HG02970 (cell line): ENCODE measurements at regions not wholly inside any gene's neighbourhood (a gene's known extent, or its start where the extent isn't known, plus 50 kb on each side); places are given as distances from the start of the nearest gene placed in this dataset.

Experiments
- ATAC-seq: cut with Tn5 transposase; IDR thresholded peaks from one replicate; pipeline ENCODE4 v1.9.1; 2021; ENCODE audit warnings: mild to moderate bottlenecking, moderate library complexity, moderate number of reproducible peaks; ENCODE audit not compliant: unreplicated experiment, low FRiP score

GRCh38 chr11:108994887-108995286 is 330.0 kb downstream of the DDX10 start:
- no peak for ATAC-seq

- ATAC-seq = no peak
Measured at GRCh38 chr11:108997826-108998225, 333.0 kb downstream of the DDX10 start.

- no peak for ATAC-seq
Measured at GRCh38 chr11:109000531-109000930, 335.7 kb downstream of the DDX10 start.

GRCh38 chr11:109001585-109001984 is 336.7 kb downstream of the DDX10 start:
- ATAC-seq = no peak

- ATAC-seq = no peak
Measured at GRCh38 chr11:109012991-109013390, 348.1 kb downstream of the DDX10 start.

- no peak for ATAC-seq
Measured at GRCh38 chr11:109015283-109015682, 350.4 kb downstream of the DDX10 start.

- ATAC-seq = no peak
Measured at GRCh38 chr11:109016724-109017123, 351.9 kb downstream of the DDX10 start.

- no peak for ATAC-seq
Measured at GRCh38 chr11:109017489-109017888, 352.6 kb downstream of the DDX10 start.

- ATAC-seq = no peak
Measured at GRCh38 chr11:109018639-109019038, 353.8 kb downstream of the DDX10 start.

- no peak for ATAC-seq
Measured at GRCh38 chr11:109019342-109019936, 354.6 kb downstream of the DDX10 start.

GRCh38 chr11:109023036-109023435 is 358.2 kb downstream of the DDX10 start:
- ATAC-seq = no peak

GRCh38 chr11:109026891-109027489 is 362.1 kb downstream of the DDX10 start:
- ATAC-seq = no peak

- ATAC-seq = no peak
Measured at GRCh38 chr11:109027851-109028250, 363.0 kb downstream of the DDX10 start.

- no peak for ATAC-seq
Measured at GRCh38 chr11:109029927-109030326, 365.1 kb downstream of the DDX10 start.

GRCh38 chr11:109033627-109034338 is 368.9 kb downstream of the DDX10 start:
- ATAC-seq = no peak

GRCh38 chr11:109034339-109034696 is 369.4 kb downstream of the DDX10 start:
- ATAC-seq = no peak

GRCh38 chr11:109035284-109035683 is 370.4 kb downstream of the DDX10 start:
- no peak for ATAC-seq

- no peak for ATAC-seq
Measured at GRCh38 chr11:109036011-109036410, 371.1 kb downstream of the DDX10 start.

GRCh38 chr11:109037856-109038780 is 373.2 kb downstream of the DDX10 start:
- no peak for ATAC-seq

- ATAC-seq = no peak
Measured at GRCh38 chr11:109039611-109040010, 374.7 kb downstream of the DDX10 start.

- ATAC-seq = no peak
Measured at GRCh38 chr11:109040303-109040702, 375.4 kb downstream of the DDX10 start.
